K562 (cell line): ENCODE measurements at regions not wholly inside any gene's neighbourhood (a gene's known extent, or its start where the extent isn't known, plus 50 kb on each side); places are given as distances from the start of the nearest gene placed in this dataset.

Experiments used
- ATAC-seq: fragments of 200-7000 bp; cut with Tn5 transposase; 3 replicates; pipeline ENCODE4 v1.9.1; 2020; ENCODE audit warnings: moderate library complexity
- BruUV-seq: library from RNA; stranded (reverse); fragments of 400-500 nt; replicated peaks from 2 replicates; lab custom pipeline; 2021; lab: Mats Ljungman, UMichigan
- CTCF ChIA-PET: fragments of 300-600 bp; formaldehyde crosslinking; extraction: SDS; loops from one replicate; lab custom pipeline; 2021; ENCODE audit warnings: low intra/inter-chr PET ratio; lab: Yijun Ruan, JAX
- POLR2A ChIA-PET: fragments of 300-600, 350-650 bp; sonication (Branson Sonifier 250); formaldehyde crosslinking; extraction: SDS; loops from one replicate; lab custom pipeline; 2021; ENCODE audit warnings: antibody characterized with exemption, inconsistent platforms; lab: Yijun Ruan, JAX
- DNase-seq, 4 experiments: peaks; one replicate each; pipeline versions ENCODE4 v3.0.0 to v3.0.0-alpha.2; 2011 to 2018; ENCODE audit warnings: low spot score in 3 of 4, mixed read lengths in 3 of 4; ENCODE audit errors: extremely low read depth in 1 of 4
- FAIRE-seq: peaks from 2 replicates; lab custom pipeline; 2011; peaks lifted over from hg19 to GRCh38; lab: Jason Lieb, UNC
- H2AFZ ChIP-seq: 2 replicates; pipeline ENCODE4 v1.6.0; 2011; ENCODE audit warnings: low read depth, low read length, control low read depth, inconsistent platforms
- H3K27ac ChIP-seq: fragments of 200-600 bp; 3 replicates; pipeline ENCODE4 v1.8.0; 2011; ENCODE audit warnings: low read depth, mild to moderate bottlenecking, control low read depth, inconsistent platforms, low read length, moderate library complexity, mixed read lengths; ENCODE audit errors: extremely low read depth
- H3K27me3 ChIP-seq, 2 experiments: fragments of 300-600 bp in 1 of 2; 2 replicates in 1 of 2; 3 replicates in 1 of 2; pipeline versions ENCODE4 v1.6.0 to v1.8.0; 2011; ENCODE audit warnings: inconsistent platforms in 2 of 2, low read length in 2 of 2, mild to moderate bottlenecking in 1 of 2, mixed read lengths in 1 of 2, moderate library complexity in 1 of 2; ENCODE audit not compliant: control insufficient read depth in 2 of 2, insufficient read depth in 2 of 2
- H3K36me3 ChIP-seq: fragments of 300-600 bp; 3 replicates; pipeline ENCODE4 v1.8.0; 2011; ENCODE audit warnings: mild to moderate bottlenecking, low read length, inconsistent platforms; ENCODE audit not compliant: control insufficient read depth, insufficient read depth
- H3K4me1 ChIP-seq, 2 experiments: fragments of 200-600 bp in 1 of 2; replicated peaks in 1 of 2; 2 replicates in 1 of 2; 3 replicates in 1 of 2; pipeline versions ENCODE4 v1.5.1 to v1.8.0; 2011; ENCODE audit warnings: inconsistent platforms in 2 of 2, low read length in 2 of 2, mild to moderate bottlenecking in 1 of 2, mixed read lengths in 1 of 2, moderate library complexity in 1 of 2; ENCODE audit not compliant: control insufficient read depth in 2 of 2, insufficient read depth in 2 of 2
- H3K4me2 ChIP-seq: 2 replicates; pipeline ENCODE4 v1.6.1; 2011; ENCODE audit warnings: low read length, control low read depth, inconsistent platforms, mixed read lengths; ENCODE audit not compliant: insufficient read depth
- H3K4me3 ChIP-seq: fragments of 200-600 bp; sonication (generic), shearing (Covaris generic); 2 replicates; pipeline ENCODE4 v1.5.1; 2016; ENCODE audit warnings: control low read depth, inconsistent platforms
- H3K79me2 ChIP-seq: fragments of 200-600 bp; 3 replicates; pipeline ENCODE4 v1.8.0; 2011; ENCODE audit warnings: low read length, inconsistent platforms; ENCODE audit not compliant: control insufficient read depth, insufficient read depth
- H3K9ac ChIP-seq, 2 experiments: 2 replicates each; pipeline versions ENCODE4 v1.6.0 to v1.6.1; 2011; ENCODE audit warnings: low read depth in 2 of 2, low read length in 2 of 2, control low read depth in 1 of 2, inconsistent platforms in 1 of 2, mild to moderate bottlenecking in 1 of 2, mixed read lengths in 1 of 2; ENCODE audit not compliant: insufficient read depth in 1 of 2
- H3K9me1 ChIP-seq: one replicate; pipeline ENCODE4 v1.6.0; 2011; ENCODE audit warnings: inconsistent platforms, mild to moderate bottlenecking, low read length, moderate library complexity; ENCODE audit not compliant: control insufficient read depth, insufficient read depth
- H3K9me3 ChIP-seq: replicated peaks from 2 replicates; pipeline ENCODE4 v1.5.1; 2011; ENCODE audit warnings: low read depth, low read length, inconsistent platforms; ENCODE audit not compliant: control insufficient read depth, insufficient read depth
- H4K20me1 ChIP-seq: replicated peaks from 2 replicates; pipeline ENCODE4 v1.6.1; 2011; ENCODE audit warnings: low read length, inconsistent platforms, mixed read lengths; ENCODE audit not compliant: control insufficient read depth, insufficient read depth
- MED1 ChIP-seq: sonication (generic); formaldehyde crosslinking; IDR thresholded peaks from 2 replicates; pipeline ENCODE4 v1.8.1; 2023; ENCODE audit warnings: missing genetic modification reagents, borderline replicate concordance
- POLR2B ChIP-seq: fragments of 450-650 bp; IDR thresholded peaks from 2 replicates; pipeline ENCODE4 v1.6.1; 2018; ENCODE audit warnings: low read depth; ENCODE audit not compliant: partially characterized antibody
- RBM17 ChIP-seq: fragments of 200-400 bp; formaldehyde crosslinking; IDR thresholded peaks from 2 replicates; pipeline ENCODE4 v1.6.1; 2017; ENCODE audit warnings: low read depth, mild to moderate bottlenecking, low read length, borderline replicate concordance
- SIN3B ChIP-seq: fragments of 450-650 bp; IDR thresholded peaks from 2 replicates; pipeline ENCODE4 v1.6.1; 2017; ENCODE audit warnings: low read depth, mild to moderate bottlenecking, moderate library complexity
- SRSF1 ChIP-seq: fragments of 200-400 bp; formaldehyde crosslinking; IDR thresholded peaks from 2 replicates; pipeline ENCODE4 v1.6.1; 2017; ENCODE audit warnings: mild to moderate bottlenecking, low read depth, low read length, moderate library complexity
- TOE1 ChIP-seq, 2 experiments: fragments of 450-650 bp in 1 of 2; sonication (generic) in 1 of 2; formaldehyde crosslinking in 1 of 2; IDR thresholded peaks; 2 replicates each; pipeline versions ENCODE4 v1.7.1 to v1.8.0; 2016 to 2022; ENCODE audit warnings: borderline replicate concordance in 2 of 2, mild to moderate bottlenecking in 2 of 2, antibody characterized with exemption in 1 of 2, inconsistent platforms in 1 of 2, low read depth in 1 of 2, missing genetic modification reagents in 1 of 2, moderate library complexity in 1 of 2
- YBX1 ChIP-seq: fragments of 450-650 bp; IDR thresholded peaks from 2 replicates; pipeline ENCODE4 v1.7.1; 2016; ENCODE audit warnings: mild to moderate bottlenecking
- ZBTB49 ChIP-seq: sonication (generic); formaldehyde crosslinking; IDR thresholded peaks from 2 replicates; pipeline ENCODE4 v1.8.0; 2022; ENCODE audit warnings: missing genetic modification reagents, mild to moderate bottlenecking, borderline replicate concordance
- ZFPM2 ChIP-seq: fragments of 250-450 bp; sonication (Bioruptor Pico); IDR thresholded peaks from 2 replicates; pipeline ENCODE4 v1.5.1; 2022; ENCODE audit warnings: mild to moderate bottlenecking
- WGBS: fragments of 100-300 bp; shearing (Covaris generic); methylation state at CpG from one replicate; pipeline ENCODE4 v1.1.6; 2016; ENCODE audit warnings: low coverage, mixed read lengths; ENCODE audit not compliant: insufficient coverage; ENCODE audit errors: missing lambda C conversion rate; 5-methylcytosine and 5-hydroxymethylcytosine counted together
- in situ Hi-C: fragments of 300-500 bp; cut with MboI; formaldehyde crosslinking; loops from 4 replicates; pipeline ENCODE4 v1.15.0; 2018; ENCODE audit warnings: inconsistent platforms, mixed read lengths
- intact Hi-C: fragments of 100-400 bp; cut with micrococcal nuclease; formaldehyde crosslinking; loops from 2 replicates; pipeline ENCODE4 v1.14.2; 2022

- Histone ChIP-seq H3K9me3 (no peaks in the 10 kb centered on the region), H3K4me1 (no peaks in the 10 kb centered on the region), H3K27ac (no peak overlapping the region), H3K4me2 (no peak overlapping the region), H3K4me3 (no peak overlapping the region), H3K36me3 (no peaks in the 10 kb centered on the region), H3K27me3 (no peaks in the 10 kb centered on the region), H3K9me1 (no peaks in the 10 kb centered on the region), H3K79me2 (no peaks in the 10 kb centered on the region), H2AFZ (no peak overlapping the region), H3K9ac (no peak overlapping the region), H4K20me1 (no peaks in the 10 kb centered on the region)
- intact Hi-C loops = no loop called here
- in situ Hi-C loops = no loop called here
- ChIA-PET POLR2A (no interaction called here), CTCF (no interaction called here)
- WGBS = 0% methylated on average over 4 of the region's 5 CpGs
- no peak for FAIRE-seq
- TF ChIP-seq MED1 (CRISPR knock-in tag) (no peak), SIN3B (no peak), SRSF1 (no peak)
- no peak for ATAC-seq
- no TSS peak for BruUV-seq
- DNase-seq = no peak
These were observed 300.3 kb upstream of the IGFBP7 start for GRCh38 chr4:57410331-57411052.

- no TSS peak for BruUV-seq
- no peak for TF ChIP-seq RBM17
- no peak for TF ChIP-seq TOE1 (IDR thresholded peaks at IDR 0.05; ENCODE audit: borderline replicate concordance)
- TF ChIP-seq TOE1 (CRISPR knock-in tag; IDR thresholded peaks at IDR 0.05; ENCODE audit: borderline replicate concordance, low read depth) = no peak
- TF ChIP-seq ZFPM2 = no peak
- TF ChIP-seq ZBTB49 = no peak
- TF ChIP-seq POLR2B = no peak
- TF ChIP-seq YBX1 = no peak
These were observed 295.2 kb upstream of the IGFBP7 start for GRCh38 chr4:57405359-57405758.

More at GRCh38 chr4:57405359-57405758, 295.2 kb upstream of the IGFBP7 start:
- Histone ChIP-seq H4K20me1 (no peaks in the 10 kb centered on the region), H3K4me2 (no peak overlapping the region), H3K4me3 (no peak overlapping the region), H3K4me1 (no peaks in the 10 kb centered on the region), H3K9me1 (no peaks in the 10 kb centered on the region), H3K36me3 (no peaks in the 10 kb centered on the region), H3K27me3 (no peaks in the 10 kb centered on the region), H3K9ac (no peak overlapping the region), H2AFZ (no peak overlapping the region), H3K79me2 (no peaks in the 10 kb centered on the region), H3K27ac (no peak overlapping the region), H3K9me3 (no peaks in the 10 kb centered on the region)
- DNase-seq (no peak), FAIRE-seq (no peak), ATAC-seq (no peak)
- 0% methylated on average over 2 of the region's 2 CpGs for WGBS
- in situ Hi-C loops (no loop called here), intact Hi-C loops (no loop called here)
- POLR2A ChIA-PET = interaction anchor here (0.6 kb wide), 1 partner anchor 114 kb away, joined by 3 read pairs; no protein-coding TSS in a partner anchor
- CTCF ChIA-PET = no interaction called here
